ENCODE measurements at regions not wholly inside any gene's neighbourhood (a gene's known extent, or its start where the extent isn't known, plus 50 kb on each side); places are given as distances from the start of the nearest gene placed in this dataset.
A peak's percentile ranks its signal among the peaks of the same experiment; 100 is the strongest.

DNA sequence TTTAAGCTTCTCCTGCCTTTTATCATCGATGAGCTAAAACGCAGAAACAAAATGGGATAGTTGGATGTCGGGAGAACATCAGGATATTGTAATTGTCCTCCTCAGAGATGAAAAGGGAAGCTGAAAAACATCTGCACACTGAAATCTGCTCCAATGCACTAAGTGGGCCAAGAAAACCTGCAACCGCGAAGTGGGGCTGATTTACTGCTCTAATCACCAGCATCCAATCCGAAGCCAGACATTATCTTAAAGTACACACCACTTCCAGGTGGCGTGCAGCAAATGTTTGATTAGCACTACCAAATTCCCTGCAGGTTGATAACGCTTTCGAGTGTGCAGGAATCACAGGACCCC, 230.3 kb upstream of the SLC14A2 start:
- no peak for DNase-seq

- peak; percentile 66 for DNase-seq
These were observed 229.1 kb upstream of the SLC14A2 start for GRCh38 chr18:45386041-45386655.

DNA sequence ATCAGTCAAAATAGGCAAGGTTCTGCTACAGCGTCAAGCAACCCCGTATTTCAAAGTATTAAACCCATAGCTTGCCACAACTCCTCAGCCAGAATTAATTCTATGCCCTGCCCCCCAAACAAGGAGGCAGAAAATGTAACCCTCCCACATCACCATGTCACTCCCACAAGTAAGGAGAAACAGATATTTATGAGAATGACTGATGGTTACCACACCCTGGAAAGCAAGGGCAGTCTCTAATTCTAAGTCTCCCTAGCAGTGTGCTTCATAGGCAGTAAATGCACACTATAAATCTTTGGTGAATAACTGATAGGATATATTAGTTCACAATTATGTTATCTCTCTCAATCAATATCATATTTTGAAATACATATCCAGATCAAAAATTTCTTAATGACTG, 228.0 kb upstream of the SLC14A2 start:
- DNase-seq = no peak

GRCh38 chr18:45398448-45398847, 216.8 kb upstream of the SLC14A2 start:
- no peak for DNase-seq

DNA sequence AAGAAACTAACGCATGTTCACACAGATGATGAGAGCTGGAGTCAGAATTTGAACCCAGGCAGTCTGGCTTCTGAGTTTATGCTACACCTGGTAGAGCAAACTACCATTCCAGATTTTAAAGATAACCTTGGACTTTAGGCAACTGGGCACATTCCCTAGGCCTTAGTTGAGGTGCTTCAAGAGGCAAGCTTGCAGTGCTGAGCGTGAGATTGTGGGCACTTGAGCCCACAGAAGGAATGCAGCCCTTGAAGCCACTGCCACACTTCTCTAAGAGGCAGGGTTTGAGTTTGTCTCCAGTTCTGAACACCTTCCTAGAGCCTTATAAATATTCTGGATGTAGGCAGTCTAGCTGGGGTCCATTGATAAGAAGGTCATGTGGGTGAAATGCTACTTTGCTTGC, 216.1 kb upstream of the SLC14A2 start:
- DNase-seq = no peak

GRCh38 chr18:45399643-45400042, 215.6 kb upstream of the SLC14A2 start:
- DNase-seq = no peak

GRCh38 chr18:45402485-45403056, 212.7 kb upstream of the SLC14A2 start:
- DNase-seq = no peak

- DNase-seq = no peak
These were observed 211.8 kb upstream of the SLC14A2 start for GRCh38 chr18:45403341-45404049.

GRCh38 chr18:45408218-45408617, 207.1 kb upstream of the SLC14A2 start:
- no peak for DNase-seq

DNA sequence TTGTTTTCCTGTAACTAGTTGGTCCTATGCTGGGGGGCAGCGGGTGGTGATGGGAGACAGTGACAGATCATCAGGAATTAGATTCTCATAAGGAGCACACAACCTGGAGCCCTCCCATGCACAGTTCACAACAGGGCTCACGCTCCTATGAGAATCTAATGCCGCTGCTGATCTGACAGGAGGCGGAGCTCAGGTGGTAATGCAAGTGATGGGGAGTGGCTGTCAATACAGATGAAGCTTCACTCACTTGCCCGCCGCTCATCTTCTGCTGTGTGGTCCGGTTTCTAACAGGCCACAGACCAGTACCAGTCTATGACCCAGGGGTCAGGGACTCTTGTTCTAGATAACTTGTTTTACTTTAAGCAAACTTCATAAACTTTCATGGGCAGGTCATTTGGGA, 205.3 kb upstream of the SLC14A2 start:
- DNase-seq = no peak

DNA sequence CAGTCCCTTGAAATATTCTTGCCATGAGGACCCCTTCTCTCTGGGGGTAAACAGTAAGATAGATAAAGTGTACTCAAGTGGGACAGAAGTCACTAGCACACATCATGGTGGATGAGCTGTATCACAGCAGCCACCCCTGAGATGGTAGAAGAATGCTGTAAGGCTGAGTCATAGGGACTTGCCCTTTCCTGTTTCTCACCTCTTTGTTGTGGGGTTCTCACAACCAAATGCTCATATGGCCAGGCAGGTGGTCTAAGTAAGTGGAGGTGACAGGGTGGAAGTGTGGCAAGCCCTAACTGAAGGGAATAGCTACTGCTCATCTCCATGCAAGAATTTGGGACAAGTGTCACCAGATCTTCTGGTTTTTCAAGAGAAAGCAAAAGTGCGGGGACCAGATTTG, 202.7 kb upstream of the SLC14A2 start:
- no peak for DNase-seq

GRCh38 chr18:45413180-45413836, 202.0 kb upstream of the SLC14A2 start:
- no peak for DNase-seq

- DNase-seq = no peak
These were observed 199.7 kb upstream of the SLC14A2 start for GRCh38 chr18:45415614-45416013.

- DNase-seq = no peak
These were observed 199.1 kb upstream of the SLC14A2 start for GRCh38 chr18:45416168-45416567.

DNA sequence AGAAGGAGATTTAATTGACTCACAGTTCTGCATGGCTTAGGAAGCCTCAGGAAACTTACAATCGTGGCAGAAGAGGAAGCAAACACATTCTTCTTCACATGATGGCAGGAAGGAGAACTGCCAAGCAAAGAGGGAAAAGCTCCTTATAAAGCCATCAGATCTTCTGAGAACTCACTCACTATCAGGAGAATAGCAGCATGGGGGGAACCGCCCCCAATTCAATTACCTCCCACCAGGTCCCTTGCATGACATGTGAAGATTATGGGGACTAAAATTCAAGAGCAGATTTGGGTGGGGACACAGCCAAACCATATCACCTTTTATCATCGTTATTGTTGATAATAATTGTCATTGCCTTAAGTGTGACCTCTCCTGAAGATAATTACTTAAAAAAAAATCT, 197.9 kb upstream of the SLC14A2 start:
- no peak for DNase-seq

- DNase-seq = no peak
These were observed 191.6 kb upstream of the SLC14A2 start for GRCh38 chr18:45423659-45424058.

DNA sequence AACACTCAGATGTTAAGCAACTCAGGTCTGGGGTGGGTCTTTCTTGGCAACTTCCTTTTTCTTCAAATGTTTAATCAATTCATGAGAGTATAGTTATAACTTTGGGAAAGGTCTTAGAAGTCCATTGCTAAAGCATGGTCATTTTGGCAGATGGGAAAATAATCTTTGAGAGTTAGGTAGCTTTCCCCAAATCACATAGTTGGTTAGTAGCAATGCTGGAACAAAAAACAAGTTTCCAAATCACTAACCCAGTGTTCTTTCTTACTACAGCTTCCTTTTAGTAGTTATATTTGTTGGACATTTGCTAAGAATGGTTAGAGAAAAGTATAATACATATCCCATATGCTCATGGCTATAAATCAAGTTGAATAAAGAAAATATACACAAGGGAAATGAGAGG, 185.2 kb upstream of the SLC14A2 start:
- DNase-seq = no peak

GRCh38 chr18:45435810-45436209, 179.5 kb upstream of the SLC14A2 start:
- DNase-seq = no peak

DNA sequence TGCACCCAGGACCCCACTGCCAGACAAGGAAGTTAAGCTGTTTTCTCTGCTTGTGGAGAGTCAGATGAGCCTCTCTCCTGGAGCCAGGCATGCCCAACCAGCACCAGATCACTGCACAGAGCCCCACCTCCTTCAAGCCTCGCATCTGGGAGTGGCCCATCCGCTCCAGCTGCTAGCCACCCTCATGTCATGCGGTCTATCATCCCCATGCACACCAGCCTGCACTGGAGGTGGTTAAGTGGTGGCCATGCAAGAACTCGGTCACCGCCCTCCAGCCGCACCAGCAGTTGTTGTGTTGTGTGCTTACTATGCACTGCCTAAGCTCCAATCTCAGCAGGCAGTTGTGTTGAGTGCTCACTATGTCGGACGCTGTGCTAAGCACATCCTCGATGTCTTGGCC, 177.9 kb upstream of the SLC14A2 start:
- no peak for DNase-seq

DNA sequence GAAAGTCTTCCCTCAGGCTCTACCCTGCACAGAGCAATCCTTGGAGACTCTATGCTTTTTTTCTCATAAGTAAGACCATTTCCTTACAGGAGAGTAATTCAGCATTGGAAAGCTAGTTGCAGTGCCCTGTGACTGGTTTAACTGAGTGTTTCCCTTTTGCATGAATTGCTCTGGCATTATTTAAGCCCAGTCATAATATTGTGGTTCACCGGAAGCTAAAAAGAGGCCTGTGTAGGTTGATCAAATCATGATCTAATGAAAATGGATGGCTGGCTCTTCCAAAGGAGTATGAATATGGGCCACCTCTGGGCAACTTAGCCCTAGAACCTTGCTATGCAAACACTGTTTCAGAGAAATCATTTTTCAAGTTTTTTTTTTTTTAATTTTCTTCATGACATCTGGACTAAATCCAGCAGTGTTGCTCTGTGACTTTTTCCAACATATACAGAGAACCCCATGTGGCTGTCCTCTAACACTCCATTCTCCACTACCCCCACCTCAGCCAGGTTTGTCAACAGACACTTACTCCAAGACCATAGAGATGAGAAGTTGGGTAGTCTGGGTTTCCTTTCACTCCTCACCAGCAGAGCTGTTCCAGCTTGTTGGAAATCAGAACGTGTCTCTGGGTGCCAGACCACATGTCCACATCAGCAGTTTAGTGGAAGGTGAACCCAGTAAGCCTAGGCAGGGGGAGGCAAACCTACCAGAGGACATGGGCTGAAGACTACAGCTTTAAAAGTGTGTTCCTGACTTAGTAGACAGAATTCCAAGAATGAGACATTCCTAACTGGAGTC, 175.2 kb upstream of the SLC14A2 start:
- no peak for DNase-seq

DNA sequence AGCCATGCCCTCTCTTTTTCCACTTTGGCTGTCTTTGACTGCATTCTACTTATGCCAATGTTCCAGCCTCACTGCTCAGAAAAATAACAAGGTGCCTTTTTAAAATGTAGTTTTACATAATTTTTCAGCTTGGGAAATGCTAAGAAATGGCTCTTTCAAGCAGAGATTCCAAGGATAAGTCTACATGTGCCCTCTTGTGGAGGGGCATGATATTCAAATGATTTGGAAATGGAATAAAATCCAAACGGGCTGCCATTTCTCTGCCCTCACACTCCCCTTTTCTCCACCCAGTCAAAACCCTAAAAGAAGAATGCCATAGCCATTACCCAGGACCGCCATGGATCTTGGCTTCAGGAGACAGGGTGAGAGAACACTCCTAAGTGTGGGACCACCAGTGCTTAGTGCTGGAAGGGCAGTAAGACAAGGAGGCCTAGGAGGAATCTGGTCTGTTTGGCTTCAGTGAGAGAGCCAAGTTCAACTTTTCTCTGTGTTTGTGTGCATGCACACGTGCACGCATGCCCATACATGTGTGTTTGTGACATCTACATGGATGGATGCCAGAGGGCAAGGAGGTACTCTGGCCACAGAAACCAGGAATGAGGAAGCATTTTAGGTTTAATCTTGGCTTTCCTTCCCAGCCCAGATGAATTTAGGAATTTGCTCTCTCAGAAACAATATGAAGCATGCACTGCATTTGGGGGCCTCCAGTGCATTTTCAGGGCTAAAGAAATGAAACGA, 174.0 kb upstream of the SLC14A2 start:
- no peak for DNase-seq

DNA sequence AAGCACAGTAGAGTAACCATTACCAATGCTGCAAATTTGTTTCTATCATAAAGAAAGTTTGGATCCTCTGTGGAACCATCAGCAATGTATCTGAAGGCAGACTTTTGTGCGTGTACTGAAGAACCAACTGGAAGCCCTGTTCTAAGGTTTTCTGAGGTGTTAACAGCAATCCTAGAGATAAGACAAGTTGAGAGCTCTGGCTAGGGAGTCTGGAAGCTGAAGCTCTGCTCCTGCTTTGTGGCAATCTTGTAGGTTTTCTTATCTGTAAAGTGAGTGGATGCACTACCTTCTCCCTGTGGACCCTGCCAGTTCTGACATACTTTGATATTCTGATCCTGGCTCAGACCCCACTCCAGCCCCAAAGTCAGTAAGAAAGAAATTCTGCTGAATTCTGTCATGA, 171.2 kb upstream of the SLC14A2 start:
- no peak for DNase-seq
